Parathyroid adenoma (tissue), 2 donors: ENCODE measurements at regions not wholly inside any gene's neighbourhood (a gene's known extent, or its start where the extent isn't known, plus 50 kb on each side); places are given as distances from the start of the nearest gene placed in this dataset.

Experiments used
- H2AFZ ChIP-seq: fragments of 300-600 bp; sonication (generic); one replicate; pipeline ENCODE4 v1.7.0; 2017; ENCODE audit warnings: antibody characterized with exemption, mild to moderate bottlenecking
- H3K27ac ChIP-seq: fragments of 300-600 bp; sonication (generic); one replicate; pipeline ENCODE4 v1.7.0; 2017
- H3K27me3 ChIP-seq: fragments of 300-600 bp; sonication (generic); one replicate; pipeline ENCODE4 v1.7.0; 2017; ENCODE audit warnings: low read length; ENCODE audit not compliant: control insufficient read depth, insufficient read depth
- H3K36me3 ChIP-seq: fragments of 300-600 bp; sonication (generic); one replicate; pipeline ENCODE4 v1.7.0; 2017; ENCODE audit warnings: low read length; ENCODE audit not compliant: control insufficient read depth, insufficient read depth
- H3K4me1 ChIP-seq: fragments of 300-600 bp; sonication (generic); one replicate; pipeline ENCODE4 v1.7.0; 2017; ENCODE audit warnings: control low read depth
- H3K4me2 ChIP-seq: fragments of 300-600 bp; sonication (generic); one replicate; pipeline ENCODE4 v1.7.0; 2017; ENCODE audit warnings: low read length
- H3K4me3 ChIP-seq: fragments of 300-600 bp; sonication (generic); one replicate; pipeline ENCODE4 v1.7.0; 2017; ENCODE audit warnings: low read depth, low read length
- H3K79me2 ChIP-seq: fragments of 300-600 bp; sonication (generic); one replicate; pipeline ENCODE4 v1.7.0; 2017; ENCODE audit warnings: control low read depth
- H3K9ac ChIP-seq: fragments of 300-600 bp; sonication (generic); one replicate; pipeline ENCODE4 v1.7.0; 2017; ENCODE audit warnings: mild to moderate bottlenecking
- H3K9me3 ChIP-seq: fragments of 300-600 bp; sonication (generic); one replicate; pipeline ENCODE4 v1.7.0; 2017; ENCODE audit warnings: low read length; ENCODE audit not compliant: control insufficient read depth
- TF ChIP-seq, protein P1 (sequence below): fragments of 300-600 bp; sonication (generic); IDR thresholded peaks from one replicate; pipeline ENCODE4 v1.7.0; 2017; ENCODE audit warnings: antibody characterized with exemption, mild to moderate bottlenecking
- donor health status: primary hyperparathyroidism.

DNA sequence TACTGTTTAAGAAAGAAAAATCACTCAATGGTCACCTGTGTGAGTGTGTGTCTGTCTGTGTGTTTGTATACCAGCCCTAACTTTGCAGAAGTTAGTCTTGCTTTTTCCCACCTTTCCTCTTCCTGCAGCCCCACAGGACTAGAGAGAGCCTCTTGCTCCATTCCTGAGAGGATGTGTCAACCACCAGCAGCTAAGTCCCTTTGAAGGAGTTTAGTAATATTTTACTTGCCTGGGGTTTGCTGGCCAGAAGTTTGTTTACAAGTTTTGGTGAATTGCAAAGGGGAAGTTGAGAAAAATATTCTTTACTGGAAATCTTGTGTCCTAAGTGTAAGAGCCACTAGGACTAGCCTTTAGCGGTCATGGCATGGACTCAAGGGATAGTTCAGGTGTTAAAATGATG, 316.2 kb downstream of the BRINP1 start:
- Histone ChIP-seq H3K27ac (no peak overlapping the region), H3K27me3 (no peaks in the 10 kb centered on the region), H3K9me3 (no peaks in the 10 kb centered on the region), H3K36me3 (no peaks in the 10 kb centered on the region), H3K9ac (no peak overlapping the region), H3K4me2 (no peak overlapping the region), H3K4me1 (no peaks in the 10 kb centered on the region), H3K4me3 (no peak overlapping the region), H2AFZ (no peak overlapping the region), H3K79me2 (no peaks in the 10 kb centered on the region)
- TF ChIP-seq, protein P1, sequence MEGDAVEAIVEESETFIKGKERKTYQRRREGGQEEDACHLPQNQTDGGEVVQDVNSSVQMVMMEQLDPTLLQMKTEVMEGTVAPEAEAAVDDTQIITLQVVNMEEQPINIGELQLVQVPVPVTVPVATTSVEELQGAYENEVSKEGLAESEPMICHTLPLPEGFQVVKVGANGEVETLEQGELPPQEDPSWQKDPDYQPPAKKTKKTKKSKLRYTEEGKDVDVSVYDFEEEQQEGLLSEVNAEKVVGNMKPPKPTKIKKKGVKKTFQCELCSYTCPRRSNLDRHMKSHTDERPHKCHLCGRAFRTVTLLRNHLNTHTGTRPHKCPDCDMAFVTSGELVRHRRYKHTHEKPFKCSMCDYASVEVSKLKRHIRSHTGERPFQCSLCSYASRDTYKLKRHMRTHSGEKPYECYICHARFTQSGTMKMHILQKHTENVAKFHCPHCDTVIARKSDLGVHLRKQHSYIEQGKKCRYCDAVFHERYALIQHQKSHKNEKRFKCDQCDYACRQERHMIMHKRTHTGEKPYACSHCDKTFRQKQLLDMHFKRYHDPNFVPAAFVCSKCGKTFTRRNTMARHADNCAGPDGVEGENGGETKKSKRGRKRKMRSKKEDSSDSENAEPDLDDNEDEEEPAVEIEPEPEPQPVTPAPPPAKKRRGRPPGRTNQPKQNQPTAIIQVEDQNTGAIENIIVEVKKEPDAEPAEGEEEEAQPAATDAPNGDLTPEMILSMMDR, result no peak

DNA sequence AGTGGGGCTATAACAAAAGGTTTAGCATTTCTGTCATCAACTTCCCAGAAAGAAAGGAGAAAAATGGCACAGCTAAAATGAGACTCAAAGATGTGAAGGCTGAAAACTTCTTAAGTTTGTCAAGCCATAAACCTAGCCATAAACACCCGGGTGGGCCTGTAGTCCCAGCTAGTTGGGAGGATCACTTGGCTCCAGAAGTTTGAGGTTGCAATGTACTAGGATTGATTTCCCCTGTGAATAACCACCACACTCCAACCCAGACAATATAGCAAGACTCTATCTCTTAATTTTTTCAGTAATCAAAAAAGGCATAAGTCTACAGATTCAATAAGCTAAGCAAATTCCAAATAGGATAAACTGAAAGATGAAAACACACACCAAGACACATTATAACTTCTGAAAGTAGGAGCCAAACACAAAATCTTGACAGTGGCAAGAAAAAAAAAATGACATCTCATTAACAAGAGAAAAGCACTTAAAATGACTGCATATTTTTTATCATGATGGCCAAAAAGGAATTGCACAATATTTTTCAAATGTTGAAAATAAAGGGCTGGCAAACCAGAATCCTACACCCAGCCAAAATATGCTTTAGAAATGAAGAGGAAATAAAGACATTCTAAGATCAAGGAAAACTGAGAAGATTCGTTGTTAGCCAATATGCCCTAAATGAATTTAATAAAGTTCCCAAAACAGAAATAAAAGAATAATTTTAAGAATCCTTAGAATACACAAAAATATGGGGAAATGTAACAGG, 308.4 kb downstream of the BRINP1 start:
- no peaks in the 10 kb centered on the region for H3K4me1 ChIP-seq
- no peak overlapping the region for H3K27ac ChIP-seq
- H3K4me3 ChIP-seq, result no peak overlapping the region
- H3K9ac ChIP-seq, result no peak overlapping the region
- H3K79me2 ChIP-seq, result no peaks in the 10 kb centered on the region
- H3K4me2 ChIP-seq, result no peak overlapping the region
- H3K36me3 ChIP-seq, result no peaks in the 10 kb centered on the region
- TF ChIP-seq, protein P1, result no peak
- no peaks in the 10 kb centered on the region for H3K9me3 ChIP-seq
- H2AFZ ChIP-seq, result no peak overlapping the region
- H3K27me3 ChIP-seq, result no peaks in the 10 kb centered on the region

DNA sequence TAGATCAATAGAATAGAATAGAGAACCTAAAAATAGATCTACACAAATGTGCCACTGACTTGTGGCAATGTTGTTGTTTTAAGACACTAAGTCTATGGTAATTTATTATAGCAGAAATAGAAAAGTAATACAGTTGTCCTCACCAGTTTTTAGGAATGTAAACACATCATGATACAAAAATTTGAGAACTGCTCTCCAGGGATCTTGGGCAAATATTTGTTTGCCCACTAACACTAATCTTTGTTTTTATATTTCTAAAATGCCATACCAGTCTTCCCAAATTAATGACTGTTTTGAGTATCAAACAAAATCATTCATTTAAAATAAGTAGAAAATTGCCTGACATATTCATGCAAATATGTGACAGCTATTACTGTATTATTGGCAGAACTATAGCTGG, 297.6 kb downstream of the BRINP1 start:
- no peak overlapping the region for H3K4me3 ChIP-seq
- H3K36me3 ChIP-seq, result no peaks in the 10 kb centered on the region
- no peaks in the 10 kb centered on the region for H3K79me2 ChIP-seq
- no peaks in the 10 kb centered on the region for H3K9me3 ChIP-seq
- no peaks in the 10 kb centered on the region for H3K27me3 ChIP-seq
- no peak overlapping the region for H3K4me2 ChIP-seq
- no peaks in the 10 kb centered on the region for H3K4me1 ChIP-seq
- H3K9ac ChIP-seq, result no peak overlapping the region
- H3K27ac ChIP-seq, result no peak overlapping the region
- TF ChIP-seq, protein P1, result no peak
- H2AFZ ChIP-seq, result no peak overlapping the region

DNA sequence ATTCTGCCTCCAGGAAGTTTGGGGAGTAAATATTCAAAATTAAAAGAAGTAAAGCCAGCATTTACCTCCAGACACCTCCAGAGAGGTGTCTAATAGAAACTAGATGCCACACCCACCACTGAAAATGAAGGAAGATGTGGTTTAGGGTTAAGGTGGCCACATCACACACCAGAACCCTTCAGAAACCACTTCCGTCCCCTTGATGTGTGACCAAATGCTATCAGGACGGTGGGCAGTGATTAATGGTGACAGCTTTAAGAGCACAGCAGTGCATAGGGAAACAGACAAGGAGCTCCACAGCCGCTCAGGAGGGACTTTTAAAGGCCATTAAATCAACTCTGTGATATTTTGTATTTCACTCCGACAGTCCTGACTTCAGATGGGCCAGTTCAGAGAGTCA, 295.2 kb downstream of the BRINP1 start:
- TF ChIP-seq, protein P1, result no peak
- Histone ChIP-seq H2AFZ (no peak overlapping the region), H3K9me3 (no peaks in the 10 kb centered on the region)

DNA sequence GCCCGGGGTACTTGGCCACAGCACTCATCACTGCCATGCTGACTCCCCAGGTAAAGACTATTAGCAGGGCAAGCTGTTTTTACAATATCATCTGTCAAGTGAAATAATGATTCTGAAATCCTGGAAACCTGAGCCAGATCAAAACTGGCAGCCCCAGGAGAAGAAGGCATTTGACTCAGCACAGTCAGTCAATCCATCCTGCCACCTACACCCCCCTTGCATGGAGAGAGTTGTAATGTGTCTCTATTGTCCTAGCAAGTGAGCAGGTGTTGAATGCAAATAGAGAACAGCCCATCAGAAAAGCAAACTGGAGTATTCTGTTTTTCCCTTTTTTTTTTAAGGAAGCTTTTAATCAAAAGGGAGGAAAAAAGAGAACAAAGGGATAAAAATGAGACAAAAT, 291.2 kb downstream of the BRINP1 start:
- Histone ChIP-seq H3K9me3 (no peaks in the 10 kb centered on the region), H3K4me3 (no peak overlapping the region), H3K36me3 (no peaks in the 10 kb centered on the region), H2AFZ (no peak overlapping the region), H3K27ac (no peak overlapping the region), H3K79me2 (no peaks in the 10 kb centered on the region), H3K27me3 (no peaks in the 10 kb centered on the region), H3K4me2 (no peak overlapping the region), H3K4me1 (no peaks in the 10 kb centered on the region), H3K9ac (no peak overlapping the region)
- TF ChIP-seq, protein P1, result no peak

More for the DNA sequence above, 295.2 kb downstream of the BRINP1 start:
- H3K27ac ChIP-seq, result no peak overlapping the region
- H3K4me1 ChIP-seq, result no peaks in the 10 kb centered on the region
- no peaks in the 10 kb centered on the region for H3K36me3 ChIP-seq
- H3K4me2 ChIP-seq, result no peak overlapping the region
- no peak overlapping the region for H3K9ac ChIP-seq
- no peak overlapping the region for H3K4me3 ChIP-seq
- H3K79me2 ChIP-seq, result no peaks in the 10 kb centered on the region
- H3K27me3 ChIP-seq, result no peaks in the 10 kb centered on the region
